ENCODE measurements at regions not wholly inside any gene's neighbourhood (a gene's known extent, or its start where the extent isn't known, plus 50 kb on each side); places are given as distances from the start of the nearest gene placed in this dataset.

- no peak for ATAC-seq
- CTCF ChIA-PET = interaction anchor here (1.0 kb wide), 1 partner anchor 15 kb away, joined by 3 read pairs; no protein-coding TSS in a partner anchor
These were observed 483.6 kb downstream of the INHBA start for GRCh38 chr7:41219276-41219675.

GRCh38 chr7:41217306-41217705, 485.6 kb downstream of the INHBA start:
- no peak for ATAC-seq
- H3K4me2 ChIP-seq = no peak overlapping the region

More at GRCh38 chr7:41219276-41219675, 483.6 kb downstream of the INHBA start:
- H3K4me3 ChIP-seq = no peak overlapping the region
- TF ChIP-seq BHLHE40 (IDR thresholded peaks at IDR 0.05; ENCODE audit: low read depth, low read length) (no peak), CTCF (IDR thresholded peaks at IDR 0.05) (no peak), POLR2AphosphoS2 (conservative IDR thresholded peaks at IDR 0.05; ENCODE audit: low read length) (no peak), EHF (CRISPR knock-in tag; IDR thresholded peaks at IDR 0.05) (no peak), ELK1 (IDR thresholded peaks at IDR 0.05; ENCODE audit: low read depth, low read length) (no peak), RCOR1 (IDR thresholded peaks at IDR 0.05; ENCODE audit: low read depth, low read length) (no peak), RNF2 (IDR thresholded peaks at IDR 0.05; ENCODE audit: borderline replicate concordance, low read depth) (no peak), CHD4 (IDR thresholded peaks at IDR 0.05; ENCODE audit: borderline replicate concordance) (no peak), ZC3H11A (IDR thresholded peaks at IDR 0.05) (no peak), SREBF2 (IDR thresholded peaks at IDR 0.05) (no peak), JUN (IDR thresholded peaks at IDR 0.05) (no peak), ZNF302 (CRISPR knock-in tag; IDR thresholded peaks at IDR 0.05) (no peak), HEYL (CRISPR knock-in tag; IDR thresholded peaks at IDR 0.05) (no peak), HOXA7 (CRISPR knock-in tag; IDR thresholded peaks at IDR 0.05) (no peak), ZFP36 (IDR thresholded peaks at IDR 0.05; ENCODE audit: borderline replicate concordance, partially characterized antibody) (no peak), JUNB (IDR thresholded peaks at IDR 0.05) (no peak)
- FAIRE-seq (no peak), DNase-seq (ENCODE audit: low read depth in 1 of 2, low spot score in 1 of 2) (no peak)
- POLR2A ChIA-PET = no interaction called here
- no peaks in the 10 kb centered on the region for H3K4me1 ChIP-seq
- H3K4me2 ChIP-seq = no peak overlapping the region
- H3K27ac ChIP-seq = no peak overlapping the region
- no peaks in the 10 kb centered on the region for H3K9me3 ChIP-seq
- 19% methylated on average over 2 of the region's 2 CpGs for WGBS (ENCODE audit: missing lambda C conversion rate)

More at GRCh38 chr7:41217306-41217705, 485.6 kb downstream of the INHBA start:
- Histone ChIP-seq H3K27ac (no peak overlapping the region), H3K4me1 (no peaks in the 10 kb centered on the region), H3K9me3 (no peaks in the 10 kb centered on the region), H3K4me3 (no peak overlapping the region)
- WGBS (ENCODE audit: missing lambda C conversion rate) = 6% methylated on average over 3 of the region's 3 CpGs
- TF ChIP-seq POLR2A (IDR thresholded peaks at IDR 0.05; ENCODE audit: low read length) (no peak), ATOH8 (CRISPR knock-in tag; IDR thresholded peaks at IDR 0.05; ENCODE audit: low read depth) (no peak), HOXA7 (CRISPR knock-in tag; IDR thresholded peaks at IDR 0.05) (no peak), SREBF2 (IDR thresholded peaks at IDR 0.05) (no peak), CHD4 (IDR thresholded peaks at IDR 0.05; ENCODE audit: borderline replicate concordance) (no peak), HDAC2 (IDR thresholded peaks at IDR 0.05) (no peak), EHF (CRISPR knock-in tag; IDR thresholded peaks at IDR 0.05) (no peak), HOXB5 (CRISPR knock-in tag; IDR thresholded peaks at IDR 0.05) (no peak), FOSB (CRISPR knock-in tag; IDR thresholded peaks at IDR 0.05) (no peak), KDM1A (IDR thresholded peaks at IDR 0.05; ENCODE audit: low read depth) (no peak), RAD21 (conservative IDR thresholded peaks at IDR 0.05 in 1 of 2, IDR thresholded peaks at IDR 0.05 in 1 of 2) (no peak), REST (IDR thresholded peaks at IDR 0.05) (no peak), JUNB (IDR thresholded peaks at IDR 0.05) (no peak), PBX3 (IDR thresholded peaks at IDR 0.05) (no peak), ZC3H11A (IDR thresholded peaks at IDR 0.05) (no peak), BHLHE40 (IDR thresholded peaks at IDR 0.05; ENCODE audit: low read depth, low read length) (no peak), POLR2AphosphoS2 (conservative IDR thresholded peaks at IDR 0.05; ENCODE audit: low read length) (no peak), PHF8 (IDR thresholded peaks at IDR 0.05; ENCODE audit: borderline replicate concordance, low read depth) (no peak)
- ChIA-PET CTCF (no interaction called here), POLR2A (no interaction called here)
- FAIRE-seq (no peak), DNase-seq (ENCODE audit: low read depth in 1 of 2, low spot score in 1 of 2) (no peak)

All from A549 (cell line).